GM23338 (cell line): ENCODE measurements at regions not wholly inside any gene's neighbourhood (a gene's known extent, or its start where the extent isn't known, plus 50 kb on each side); places are given as distances from the start of the nearest gene placed in this dataset.

Experiments used
- ATAC-seq: fragments of 200-7000 bp; cut with Tn5 transposase; 3 replicates; pipeline ENCODE4 v1.9.1; 2020
- DNase-seq: peaks from one replicate; pipeline ENCODE4 v3.0.0-alpha.2; 2015; ENCODE audit warnings: low spot score
- H2AFZ ChIP-seq: fragments of 200-600 bp; sonication (generic); 2 replicates; pipeline ENCODE4 v1.8.0; 2016; ENCODE audit warnings: antibody characterized with exemption, mild to moderate bottlenecking, moderate library complexity
- H3F3A ChIP-seq: fragments of 200-600 bp; sonication (generic); replicated peaks from 2 replicates; pipeline ENCODE4 v1.8.0; 2017; ENCODE audit warnings: antibody characterized with exemption, mixed run types, low read depth
- H3K27ac ChIP-seq: fragments of 200-600 bp; sonication (generic); 2 replicates; pipeline ENCODE4 v1.6.1; 2016; ENCODE audit warnings: low read depth
- H3K27me3 ChIP-seq: fragments of 200-600 bp; sonication (generic); 2 replicates; pipeline ENCODE4 v1.8.0; 2016; ENCODE audit warnings: mild to moderate bottlenecking, mixed run types, moderate library complexity; ENCODE audit not compliant: insufficient read depth
- H3K36me3 ChIP-seq: fragments of 200-600 bp; sonication (generic); 2 replicates; pipeline ENCODE4 v1.8.0; 2016; ENCODE audit warnings: mild to moderate bottlenecking; ENCODE audit not compliant: insufficient read depth
- H3K4me1 ChIP-seq: fragments of 200-600 bp; sonication (generic); 2 replicates; pipeline ENCODE4 v1.8.0; 2016; ENCODE audit warnings: mild to moderate bottlenecking, moderate library complexity; ENCODE audit not compliant: insufficient read depth
- H3K4me2 ChIP-seq: fragments of 200-600 bp; sonication (generic); 2 replicates; pipeline ENCODE4 v1.7.1; 2017; ENCODE audit warnings: mixed run types
- H3K4me3 ChIP-seq: fragments of 200-600 bp; sonication (generic); 2 replicates; pipeline ENCODE4 v1.6.1; 2016; ENCODE audit warnings: mixed run types
- H3K79me2 ChIP-seq: fragments of 200-600 bp; sonication (generic); replicated peaks from 2 replicates; pipeline ENCODE4 v1.8.0; 2017; ENCODE audit warnings: mild to moderate bottlenecking; ENCODE audit not compliant: insufficient read depth
- H3K9me2 ChIP-seq: fragments of 200-600 bp; sonication (generic); 2 replicates; pipeline ENCODE4 v1.8.0; 2017; ENCODE audit not compliant: insufficient read depth
- H4K20me1 ChIP-seq: fragments of 200-600 bp; sonication (generic); replicated peaks from 2 replicates; pipeline ENCODE4 v1.8.0; 2017; ENCODE audit warnings: mild to moderate bottlenecking; ENCODE audit not compliant: insufficient read depth
- H3K27ac Mint-ChIP-seq: 2 replicates; pipeline ENCODE4 v1.8.0; 2020; ENCODE audit warnings: inconsistent platforms, mild to moderate bottlenecking, moderate library complexity, mixed read lengths
- H3K27me3 Mint-ChIP-seq: 3 replicates; pipeline ENCODE4 v1.8.0; 2022; ENCODE audit warnings: low read depth, mild to moderate bottlenecking, moderate library complexity, mixed read lengths, inconsistent platforms; ENCODE audit not compliant: insufficient read depth, poor library complexity
- H3K36me3 Mint-ChIP-seq: 3 replicates; pipeline ENCODE4 v1.8.0; 2021; ENCODE audit warnings: low read depth, mild to moderate bottlenecking, inconsistent platforms, moderate library complexity, mixed read lengths
- H3K4me1 Mint-ChIP-seq: 3 replicates; pipeline ENCODE4 v1.8.0; 2020; ENCODE audit warnings: mild to moderate bottlenecking, inconsistent platforms, mixed read lengths
- H3K4me3 Mint-ChIP-seq: 3 replicates; pipeline ENCODE4 v1.8.0; 2021; ENCODE audit warnings: moderate library complexity, mild to moderate bottlenecking, inconsistent platforms, mixed read lengths
- H3K9me3 Mint-ChIP-seq: 3 replicates; pipeline ENCODE4 v1.8.0; 2020; ENCODE audit warnings: moderate library complexity, mild to moderate bottlenecking, inconsistent platforms, mixed read lengths
- ETS1 ChIP-seq: IDR thresholded peaks from 2 replicates; pipeline ENCODE4 v1.6.1; 2016; ENCODE audit warnings: antibody characterized with exemption
- JUNB ChIP-seq: IDR thresholded peaks from one replicate; pipeline ENCODE4 v1.6.1; 2016; ENCODE audit warnings: antibody characterized with exemption; ENCODE audit not compliant: unreplicated experiment
- ZNF114 ChIP-seq: fragments of 250-450 bp; sonication (Bioruptor Pico); IDR thresholded peaks from 2 replicates; pipeline ENCODE4 v1.5.0; 2020; ENCODE audit warnings: mild to moderate bottlenecking, moderate library complexity
- ZNF462 ChIP-seq: fragments of 250-450 bp; sonication (Bioruptor Pico); IDR thresholded peaks from 2 replicates; pipeline ENCODE4 v1.5.0; 2020; ENCODE audit warnings: mild to moderate bottlenecking, moderate library complexity

GRCh38 chr4:4719436-4719835 is 140.0 kb upstream of the MSX1 start (continued):
- TF ChIP-seq ETS1: no peak
- no peak for TF ChIP-seq ZNF114 (CRISPR knock-in tag)

GRCh38 chr4:4717692-4718091 is 141.8 kb upstream of the MSX1 start:
- TF ChIP-seq JUNB: no peak
- no peak for TF ChIP-seq ZNF462 (CRISPR knock-in tag)
- no peak overlapping the region for H3K4me3 ChIP-seq
- H3K27me3 ChIP-seq: no peaks in the 10 kb centered on the region
- DNase-seq (no peak), ATAC-seq (no peak)
- H3K4me1 ChIP-seq: peaks cover 9% of the 10 kb centered on the region
- no peaks in the 10 kb centered on the region for H3K79me2 ChIP-seq
- H2AFZ ChIP-seq: no peak overlapping the region
- Mint-ChIP-seq H3K9me3 (peaks cover 6% of the 10 kb centered on the region; the same call in 2 of the 3 replicates), H3K27ac (no peak overlapping the region), H3K36me3 (peaks cover 5% of the 10 kb centered on the region; the same call in 2 of the 3 replicates), H3K27me3 (peaks cover 5% of the 10 kb centered on the region), H3K4me3 (no peak overlapping the region), H3K4me1 (peaks cover 10% of the 10 kb centered on the region)
- H3K9me2 ChIP-seq: 0 out of 2 replicates have a peak, but pooled peaks cover 2% of the 10 kb centered on the region
- H3K4me2 ChIP-seq: no peak overlapping the region
- no peak overlapping the region for H3K27ac ChIP-seq
- peaks cover 4% of the 10 kb centered on the region; the same call in 1 of the 2 replicates for H4K20me1 ChIP-seq
- no peaks in the 10 kb centered on the region for H3K36me3 ChIP-seq
- no peaks in the 10 kb centered on the region for H3F3A ChIP-seq
